ENCODE measurements at regions not wholly inside any gene's neighbourhood (a gene's known extent, or its start where the extent isn't known, plus 50 kb on each side); places are given as distances from the start of the nearest gene placed in this dataset.

DNA sequence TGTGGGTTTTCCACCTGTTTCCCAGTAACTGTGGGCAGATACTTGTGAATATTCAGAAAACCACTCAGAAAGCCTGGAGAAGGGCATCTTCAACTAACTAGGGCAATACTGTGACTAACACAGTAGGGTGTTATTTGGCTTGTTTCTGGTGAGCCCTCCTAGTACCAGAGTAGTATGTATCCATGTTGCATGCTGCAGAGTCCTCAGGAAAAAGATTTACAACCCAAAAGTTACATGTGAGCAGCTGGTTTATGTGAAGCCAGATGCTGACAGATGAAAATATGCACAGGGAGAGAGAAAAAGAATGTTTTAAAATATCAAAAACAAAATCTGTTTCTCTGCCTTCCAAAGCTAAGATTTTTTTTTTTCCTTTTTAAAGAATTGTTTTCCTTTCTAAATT is 333.2 kb upstream of the UBE2E3 start:
- TF ChIP-seq, protein P1, sequence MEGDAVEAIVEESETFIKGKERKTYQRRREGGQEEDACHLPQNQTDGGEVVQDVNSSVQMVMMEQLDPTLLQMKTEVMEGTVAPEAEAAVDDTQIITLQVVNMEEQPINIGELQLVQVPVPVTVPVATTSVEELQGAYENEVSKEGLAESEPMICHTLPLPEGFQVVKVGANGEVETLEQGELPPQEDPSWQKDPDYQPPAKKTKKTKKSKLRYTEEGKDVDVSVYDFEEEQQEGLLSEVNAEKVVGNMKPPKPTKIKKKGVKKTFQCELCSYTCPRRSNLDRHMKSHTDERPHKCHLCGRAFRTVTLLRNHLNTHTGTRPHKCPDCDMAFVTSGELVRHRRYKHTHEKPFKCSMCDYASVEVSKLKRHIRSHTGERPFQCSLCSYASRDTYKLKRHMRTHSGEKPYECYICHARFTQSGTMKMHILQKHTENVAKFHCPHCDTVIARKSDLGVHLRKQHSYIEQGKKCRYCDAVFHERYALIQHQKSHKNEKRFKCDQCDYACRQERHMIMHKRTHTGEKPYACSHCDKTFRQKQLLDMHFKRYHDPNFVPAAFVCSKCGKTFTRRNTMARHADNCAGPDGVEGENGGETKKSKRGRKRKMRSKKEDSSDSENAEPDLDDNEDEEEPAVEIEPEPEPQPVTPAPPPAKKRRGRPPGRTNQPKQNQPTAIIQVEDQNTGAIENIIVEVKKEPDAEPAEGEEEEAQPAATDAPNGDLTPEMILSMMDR (IDR thresholded peaks at IDR 0.05), result no peak
- TF ChIP-seq POLR2AphosphoS5 (IDR thresholded peaks at IDR 0.05), result no peak
